PC-3 (cell line): ENCODE measurements at regions not wholly inside any gene's neighbourhood (a gene's known extent, or its start where the extent isn't known, plus 50 kb on each side); places are given as distances from the start of the nearest gene placed in this dataset.

Experiments used
- ATAC-seq: fragments of 200-7000 bp; cut with Tn5 transposase; 2 replicates; pipeline ENCODE4 v1.9.1; 2020; ENCODE audit warnings: mild to moderate bottlenecking, moderate library complexity
- BruUV-seq: library from RNA; stranded (reverse); fragments of 400-500 nt; replicated peaks from 2 replicates; lab custom pipeline; 2021; lab: Mats Ljungman, UMichigan
- CTCF ChIA-PET: fragments of 300-600 bp; sonication (Branson Sonifier 250); formaldehyde crosslinking; loops from one replicate; lab custom pipeline; 2022; ENCODE audit warnings: antibody characterized with exemption; lab: Charles Lee
- POLR2A ChIA-PET: fragments of 300-600 bp; sonication (Branson Sonifier 250); formaldehyde crosslinking; loops from one replicate; lab custom pipeline; 2022; ENCODE audit warnings: antibody characterized with exemption; ENCODE audit not compliant: unreplicated experiment; lab: Charles Lee
- DNase-seq: peaks from one replicate; pipeline ENCODE4 v3.0.0-alpha.2; 2015
- H2AFZ ChIP-seq: fragments of 300-600 bp; sonication (generic); 2 replicates; pipeline ENCODE4 v1.6.0; 2016; ENCODE audit warnings: antibody characterized with exemption, low read length
- H3F3A ChIP-seq: fragments of 300-600 bp; sonication (generic); one replicate; pipeline ENCODE4 v1.6.0; 2017; ENCODE audit warnings: antibody characterized with exemption, low read length, control low read depth, mild to moderate bottlenecking; ENCODE audit not compliant: unreplicated experiment
- H3K27ac ChIP-seq: fragments of 300-600 bp; sonication (generic); 2 replicates; pipeline ENCODE4 v1.5.1; 2016; ENCODE audit warnings: mild to moderate bottlenecking, low read length
- H3K27me3 ChIP-seq: fragments of 300-600 bp; sonication (generic); 2 replicates; pipeline ENCODE4 v1.6.1; 2016; ENCODE audit warnings: low read length, mixed read lengths
- H3K36me3 ChIP-seq: fragments of 300-600 bp; sonication (generic); 2 replicates; pipeline ENCODE4 v1.6.1; 2016; ENCODE audit warnings: low read depth, mixed run types, low read length, mixed read lengths
- H3K4me1 ChIP-seq: fragments of 300-600 bp; sonication (generic); 2 replicates; pipeline ENCODE4 v1.5.1; 2016; ENCODE audit warnings: low read length; ENCODE audit not compliant: insufficient read depth
- H3K4me2 ChIP-seq: fragments of 300-600 bp; sonication (generic); 2 replicates; pipeline ENCODE4 v1.6.0; 2016; ENCODE audit warnings: low read length
- H3K4me3 ChIP-seq: fragments of 300-600 bp; sonication (generic); 2 replicates; pipeline ENCODE4 v1.5.1; 2016; ENCODE audit warnings: mild to moderate bottlenecking, low read length, mixed read lengths
- H3K79me2 ChIP-seq: fragments of 300-600 bp; sonication (generic); 2 replicates; pipeline ENCODE4 v1.6.1; 2017; ENCODE audit warnings: low read length, mixed read lengths
- H3K9ac ChIP-seq: fragments of 300-600 bp; sonication (generic); 2 replicates; pipeline ENCODE4 v1.6.0; 2016; ENCODE audit warnings: mild to moderate bottlenecking, low read length
- H3K9me2 ChIP-seq: fragments of 300-600 bp; sonication (generic); replicated peaks from 2 replicates; pipeline ENCODE4 v1.6.1; 2016; ENCODE audit warnings: mixed run types, low read length, mixed read lengths
- H3K9me3 ChIP-seq: fragments of 300-600 bp; sonication (generic); 2 replicates; pipeline ENCODE4 v1.6.1; 2016; ENCODE audit warnings: low read length, mixed read lengths
- H4K20me1 ChIP-seq: fragments of 300-600 bp; sonication (generic); 2 replicates; pipeline ENCODE4 v1.6.1; 2016; ENCODE audit warnings: low read length, mixed read lengths
- EZH2 ChIP-seq: fragments of 300-600 bp; sonication (generic); IDR thresholded peaks from one replicate; pipeline ENCODE4 v1.6.1; 2017; ENCODE audit warnings: antibody characterized with exemption, mild to moderate bottlenecking, low read length; ENCODE audit not compliant: unreplicated experiment
- EZH2phosphoT487 ChIP-seq: fragments of 300-600 bp; sonication (generic); IDR thresholded peaks from 2 replicates; pipeline ENCODE4 v1.6.1; 2018; ENCODE audit warnings: mild to moderate bottlenecking, antibody characterized with exemption, low read length, borderline replicate concordance
- intact Hi-C: fragments of 100-400 bp; cut with micrococcal nuclease; formaldehyde crosslinking; loops from 2 replicates; pipeline ENCODE4 v1.9.0; 2023
- TF ChIP-seq, protein P1 (sequence below): fragments of 300-600 bp; sonication (generic); conservative IDR thresholded peaks from 2 replicates; pipeline ENCODE4 v1.5.1; 2017; ENCODE audit warnings: antibody characterized with exemption, low read depth, mild to moderate bottlenecking, low read length

DNA sequence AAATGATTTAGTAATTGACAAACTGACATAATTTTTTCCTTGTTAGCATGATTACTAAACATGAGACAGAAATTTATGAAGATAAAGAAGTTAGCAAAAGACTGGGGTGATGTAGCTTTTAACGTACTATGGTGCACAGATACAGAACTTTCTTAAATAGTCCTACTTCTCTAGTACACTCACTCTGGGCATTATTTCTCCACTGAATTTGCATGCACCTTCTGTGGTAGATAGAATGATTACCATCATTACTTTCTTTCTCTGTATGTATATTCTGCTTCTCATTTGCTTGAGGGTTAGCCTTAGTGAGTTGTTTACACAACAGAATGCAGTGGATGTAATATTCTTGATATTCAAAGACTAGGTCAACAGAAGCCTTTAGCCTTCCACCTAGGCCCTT lies 173.1 kb upstream of the EPHA7 start:
- Histone ChIP-seq H2AFZ (no peak overlapping the region), H3F3A (no peaks in the 10 kb centered on the region), H3K4me3 (no peak overlapping the region), H3K4me1 (no peaks in the 10 kb centered on the region), H3K9me2 (no peaks in the 10 kb centered on the region), H3K4me2 (no peak overlapping the region), H4K20me1 (no peaks in the 10 kb centered on the region), H3K9ac (no peak overlapping the region), H3K27me3 (no peaks in the 10 kb centered on the region), H3K36me3 (no peaks in the 10 kb centered on the region), H3K9me3 (no peaks in the 10 kb centered on the region), H3K79me2 (no peaks in the 10 kb centered on the region), H3K27ac (no peak overlapping the region)
- no peak for DNase-seq
- no TSS peak for BruUV-seq
- intact Hi-C loops, result no loop called here
- CTCF ChIA-PET, result no interaction called here
- POLR2A ChIA-PET, result no interaction called here
- ATAC-seq, result no peak
- TF ChIP-seq EZH2 (no peak), EZH2phosphoT487 (no peak)
- TF ChIP-seq, protein P1, sequence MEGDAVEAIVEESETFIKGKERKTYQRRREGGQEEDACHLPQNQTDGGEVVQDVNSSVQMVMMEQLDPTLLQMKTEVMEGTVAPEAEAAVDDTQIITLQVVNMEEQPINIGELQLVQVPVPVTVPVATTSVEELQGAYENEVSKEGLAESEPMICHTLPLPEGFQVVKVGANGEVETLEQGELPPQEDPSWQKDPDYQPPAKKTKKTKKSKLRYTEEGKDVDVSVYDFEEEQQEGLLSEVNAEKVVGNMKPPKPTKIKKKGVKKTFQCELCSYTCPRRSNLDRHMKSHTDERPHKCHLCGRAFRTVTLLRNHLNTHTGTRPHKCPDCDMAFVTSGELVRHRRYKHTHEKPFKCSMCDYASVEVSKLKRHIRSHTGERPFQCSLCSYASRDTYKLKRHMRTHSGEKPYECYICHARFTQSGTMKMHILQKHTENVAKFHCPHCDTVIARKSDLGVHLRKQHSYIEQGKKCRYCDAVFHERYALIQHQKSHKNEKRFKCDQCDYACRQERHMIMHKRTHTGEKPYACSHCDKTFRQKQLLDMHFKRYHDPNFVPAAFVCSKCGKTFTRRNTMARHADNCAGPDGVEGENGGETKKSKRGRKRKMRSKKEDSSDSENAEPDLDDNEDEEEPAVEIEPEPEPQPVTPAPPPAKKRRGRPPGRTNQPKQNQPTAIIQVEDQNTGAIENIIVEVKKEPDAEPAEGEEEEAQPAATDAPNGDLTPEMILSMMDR, result no peak

DNA sequence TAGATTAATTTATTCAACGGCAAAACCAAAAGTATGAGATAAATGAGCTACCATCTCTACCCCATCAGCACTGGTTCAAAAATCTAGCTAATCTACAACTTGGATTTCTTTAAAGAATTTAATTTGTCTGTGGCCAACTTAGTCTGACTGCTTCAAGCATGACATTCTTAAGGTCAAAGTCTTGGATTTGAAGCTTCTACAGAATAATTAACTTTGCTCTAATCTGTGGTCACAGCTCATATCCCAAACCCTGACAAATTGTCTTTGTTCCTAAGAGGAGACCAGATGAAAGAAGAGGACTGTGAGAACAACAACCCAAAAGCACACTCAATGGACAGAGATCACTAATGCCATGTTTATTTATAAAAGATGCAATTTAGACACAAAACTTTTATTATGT lies 166.9 kb upstream of the EPHA7 start:
- no TSS peak for BruUV-seq

DNA sequence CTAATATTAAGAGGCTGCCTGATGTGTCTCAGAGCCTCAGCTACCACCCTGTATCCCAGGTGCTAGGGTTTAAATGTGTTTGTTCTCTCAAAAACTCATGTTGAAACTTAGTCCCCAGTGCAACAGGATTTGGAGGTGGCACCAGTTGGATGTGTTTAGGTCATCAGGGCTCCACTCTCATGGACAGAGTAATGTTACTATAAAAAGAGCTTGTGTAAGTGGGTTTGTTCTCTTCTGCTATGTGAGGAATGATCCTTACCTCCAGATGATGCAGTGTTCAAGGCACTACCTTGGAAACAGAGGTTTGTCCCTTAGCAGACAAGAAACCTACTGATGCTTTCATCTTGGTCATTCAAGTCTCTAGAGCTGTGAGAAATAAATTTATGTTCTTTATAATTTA lies 164.9 kb upstream of the EPHA7 start:
- Histone ChIP-seq H3K9ac (no peak overlapping the region), H3K79me2 (no peaks in the 10 kb centered on the region), H3K27ac (no peak overlapping the region), H3K4me1 (no peaks in the 10 kb centered on the region), H2AFZ (no peak overlapping the region), H3F3A (no peaks in the 10 kb centered on the region), H3K9me3 (no peaks in the 10 kb centered on the region), H3K27me3 (no peaks in the 10 kb centered on the region), H4K20me1 (no peaks in the 10 kb centered on the region), H3K4me2 (no peak overlapping the region), H3K4me3 (no peak overlapping the region), H3K9me2 (no peaks in the 10 kb centered on the region), H3K36me3 (no peaks in the 10 kb centered on the region)
- intact Hi-C loops, result loop anchor here (10.0 kb wide), 1 partner anchor 119 kb away; no protein-coding TSS in a partner anchor
- TF ChIP-seq, protein P1, result no peak
- TF ChIP-seq EZH2 (no peak), EZH2phosphoT487 (no peak)
- BruUV-seq, result no TSS peak
- ChIA-PET CTCF (no interaction called here), POLR2A (no interaction called here)
- ATAC-seq (no peak), DNase-seq (no peak)

More for the DNA sequence above, 166.9 kb upstream of the EPHA7 start:
- Histone ChIP-seq H3F3A (no peaks in the 10 kb centered on the region), H4K20me1 (no peaks in the 10 kb centered on the region), H3K9ac (no peak overlapping the region), H3K27ac (no peak overlapping the region), H2AFZ (no peak overlapping the region), H3K9me2 (no peaks in the 10 kb centered on the region), H3K36me3 (no peaks in the 10 kb centered on the region), H3K9me3 (no peaks in the 10 kb centered on the region), H3K4me2 (no peak overlapping the region), H3K79me2 (no peaks in the 10 kb centered on the region), H3K4me3 (no peak overlapping the region), H3K4me1 (no peaks in the 10 kb centered on the region), H3K27me3 (no peaks in the 10 kb centered on the region)
- ChIA-PET POLR2A (no interaction called here), CTCF (no interaction called here)
- DNase-seq (no peak), ATAC-seq (no peak)
- intact Hi-C loops, result loop anchor here (10.0 kb wide), 1 partner anchor 122 kb away; no protein-coding TSS in a partner anchor
- TF ChIP-seq EZH2 (no peak), EZH2phosphoT487 (no peak)
